HG02884 (cell line): ENCODE measurements at regions not wholly inside any gene's neighbourhood (a gene's known extent, or its start where the extent isn't known, plus 50 kb on each side); places are given as distances from the start of the nearest gene placed in this dataset.

Experiments used
- ATAC-seq: cut with Tn5 transposase; IDR thresholded peaks from one replicate; pipeline ENCODE4 v1.9.1; 2021; ENCODE audit warnings: mild to moderate bottlenecking, moderate library complexity; ENCODE audit not compliant: unreplicated experiment

DNA sequence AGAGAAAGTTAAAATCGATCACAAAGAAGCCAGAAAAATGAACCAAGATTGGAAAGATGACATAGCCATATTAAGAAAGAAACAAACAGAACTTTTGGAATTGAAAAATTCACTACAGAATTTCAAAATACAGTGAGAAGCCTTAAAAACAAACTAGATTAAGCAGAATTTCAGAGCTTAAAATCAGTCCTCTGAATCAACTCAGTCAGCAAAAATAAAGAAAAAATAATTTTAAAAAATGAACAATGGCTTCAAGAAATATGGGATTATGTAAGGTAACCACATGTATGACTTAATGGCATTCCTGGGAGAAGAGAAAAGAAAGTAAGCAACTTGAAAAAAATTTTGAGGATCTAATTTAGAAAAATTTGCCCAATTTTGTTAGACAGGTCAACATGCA, 696.2 kb downstream of the TSN start:
- ATAC-seq, result no peak

DNA sequence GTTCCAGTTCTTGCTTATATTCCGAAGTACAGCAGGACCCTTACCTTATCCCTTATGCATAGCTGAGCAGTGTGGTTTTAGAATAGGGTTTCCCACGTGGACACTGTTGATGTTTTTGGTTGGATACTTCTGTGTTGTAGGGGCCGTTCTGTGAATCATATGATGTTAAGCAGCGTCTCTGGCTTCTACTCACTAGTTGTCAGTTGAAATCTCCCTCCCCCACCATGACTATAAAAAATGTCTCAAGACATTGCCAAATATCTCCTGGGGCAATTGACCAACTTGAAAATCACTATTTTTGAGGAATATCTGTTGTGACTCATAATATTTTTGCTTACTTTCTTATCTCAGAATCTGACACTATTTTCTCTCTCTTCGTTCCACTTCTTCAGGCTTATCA, 713.7 kb downstream of the TSN start:
- ATAC-seq, result no peak

- no peak for ATAC-seq
Observed at GRCh38 chr2:122471753-122472152, 716.3 kb downstream of the TSN start.

DNA sequence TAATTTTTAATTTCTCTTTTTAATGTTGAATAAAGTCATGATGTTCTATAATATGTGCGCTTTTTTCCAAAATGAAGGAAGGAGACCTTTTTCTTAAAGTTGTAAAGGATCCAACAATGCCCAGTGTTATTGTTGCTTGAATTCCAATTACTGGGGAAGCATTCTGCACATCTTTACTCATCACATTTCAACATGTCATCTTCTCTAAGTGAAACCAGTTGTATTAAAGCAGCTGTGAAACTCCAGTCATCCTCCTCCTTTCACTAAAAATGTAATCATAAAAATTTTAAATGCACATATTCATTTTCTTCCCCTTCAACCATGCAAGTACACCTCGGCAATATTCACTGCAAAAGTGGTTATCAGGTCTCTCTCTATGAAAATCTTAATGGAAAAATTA, 722.7 kb downstream of the TSN start:
- ATAC-seq, result no peak

DNA sequence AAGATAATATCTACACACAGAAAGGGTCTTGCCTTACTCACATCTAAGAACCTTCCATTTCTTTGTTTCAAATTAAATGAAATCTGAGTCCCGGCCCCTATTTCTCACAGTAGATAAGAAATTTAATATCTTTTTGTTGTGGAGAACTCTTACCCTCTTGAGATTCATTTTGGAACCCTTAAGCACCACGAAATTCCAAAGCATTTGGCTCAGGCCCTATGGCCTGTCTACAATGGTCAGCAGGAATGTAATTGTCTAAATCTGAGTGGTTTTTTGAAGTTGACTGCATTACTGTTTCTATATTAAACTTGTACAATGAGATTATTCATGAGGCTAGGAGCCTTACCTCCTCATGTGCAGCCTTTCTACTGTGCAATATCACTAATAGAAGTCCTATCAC, 723.3 kb downstream of the TSN start:
- ATAC-seq, result no peak

GRCh38 chr2:122480501-122481243, 725.2 kb downstream of the TSN start:
- no peak for ATAC-seq

- no peak for ATAC-seq
Observed at GRCh38 chr2:122481244-122481622, 725.8 kb downstream of the TSN start.

DNA sequence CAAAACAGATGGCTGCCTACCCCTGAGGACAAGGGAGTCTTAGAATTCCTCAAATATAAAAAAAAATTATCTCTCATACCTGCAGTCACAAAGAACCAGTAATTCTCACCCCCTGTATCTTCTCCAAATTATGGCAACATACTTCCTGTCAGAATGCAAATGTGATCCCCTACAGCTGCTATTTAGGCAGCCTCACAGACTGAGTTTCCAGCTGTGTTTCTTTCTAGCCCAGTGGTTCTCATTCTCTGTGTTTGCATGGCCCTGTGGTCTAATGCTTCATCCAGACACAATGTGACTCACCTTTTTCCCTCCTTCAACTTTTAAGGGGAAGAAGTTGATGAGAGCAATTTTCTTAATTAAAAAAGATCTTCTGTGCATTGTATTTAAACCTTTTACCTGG, 726.3 kb downstream of the TSN start:
- no peak for ATAC-seq

- ATAC-seq, result no peak
Observed at GRCh38 chr2:122486086-122486485, 730.6 kb downstream of the TSN start.

- ATAC-seq, result no peak
Observed at GRCh38 chr2:122486705-122487415, 731.4 kb downstream of the TSN start.

DNA sequence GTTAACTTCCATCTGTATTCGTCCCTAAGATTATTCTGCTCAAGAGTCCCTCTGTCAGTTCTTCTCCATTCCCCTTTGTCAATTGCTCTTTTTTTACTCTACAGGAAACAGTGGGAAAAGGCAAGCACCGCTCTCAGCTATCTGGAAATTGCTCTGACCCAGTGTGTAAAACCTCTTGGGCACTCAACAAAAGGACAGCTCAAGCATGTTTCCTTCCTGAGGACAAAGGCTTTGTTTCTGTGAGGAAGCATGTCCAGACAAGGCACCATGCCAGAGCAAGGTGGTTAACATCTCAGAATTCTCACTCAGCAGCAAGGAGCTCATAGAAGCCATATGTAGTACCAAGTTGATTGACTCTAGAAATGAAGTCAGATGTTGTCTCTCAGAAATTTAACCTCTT, 735.6 kb downstream of the TSN start:
- ATAC-seq, result no peak

GRCh38 chr2:122500316-122501105, 745.1 kb downstream of the TSN start:
- no peak for ATAC-seq

GRCh38 chr2:122506620-122507019, 751.2 kb downstream of the TSN start:
- no peak for ATAC-seq

DNA sequence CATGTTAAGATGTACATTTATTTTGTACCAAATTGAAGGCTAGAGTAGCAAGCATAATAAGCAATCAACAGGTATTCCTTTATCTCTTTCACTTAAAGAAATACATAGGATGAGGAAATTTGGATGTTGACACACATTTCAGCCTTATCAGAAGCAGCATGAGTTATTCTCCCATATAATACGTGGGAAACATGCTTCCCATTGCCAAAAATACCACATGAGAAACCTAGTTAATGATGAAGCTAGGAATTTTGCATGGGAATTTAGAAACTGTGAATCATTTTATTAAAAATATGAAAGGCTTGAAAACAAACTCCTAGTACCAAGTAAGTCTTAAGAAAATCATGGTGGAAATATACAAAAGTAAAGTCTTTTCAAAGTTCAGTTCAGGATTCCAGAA, 751.8 kb downstream of the TSN start:
- no peak for ATAC-seq

DNA sequence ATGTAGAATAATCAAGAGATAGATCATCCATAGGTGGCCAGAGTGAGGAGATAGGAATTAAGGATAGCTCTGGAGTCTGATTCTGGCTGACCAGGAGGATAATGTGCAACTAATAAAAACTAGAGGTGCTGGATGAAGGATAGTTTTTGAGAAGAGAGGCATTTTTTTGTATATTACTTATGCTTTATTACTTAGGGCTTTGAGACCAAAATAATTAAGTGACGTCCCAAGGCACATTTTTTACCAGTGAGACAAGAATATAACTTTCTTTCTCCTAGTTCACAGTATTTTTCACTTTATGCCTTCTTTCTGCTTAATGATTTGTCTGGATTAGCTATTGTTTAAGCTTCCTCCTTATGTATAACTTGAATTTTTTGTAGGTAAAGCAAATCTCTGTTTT, 756.6 kb downstream of the TSN start:
- no peak for ATAC-seq

- no peak for ATAC-seq
Observed at GRCh38 chr2:122514451-122514996, 759.1 kb downstream of the TSN start.

GRCh38 chr2:122515731-122516290, 760.4 kb downstream of the TSN start:
- no peak for ATAC-seq

DNA sequence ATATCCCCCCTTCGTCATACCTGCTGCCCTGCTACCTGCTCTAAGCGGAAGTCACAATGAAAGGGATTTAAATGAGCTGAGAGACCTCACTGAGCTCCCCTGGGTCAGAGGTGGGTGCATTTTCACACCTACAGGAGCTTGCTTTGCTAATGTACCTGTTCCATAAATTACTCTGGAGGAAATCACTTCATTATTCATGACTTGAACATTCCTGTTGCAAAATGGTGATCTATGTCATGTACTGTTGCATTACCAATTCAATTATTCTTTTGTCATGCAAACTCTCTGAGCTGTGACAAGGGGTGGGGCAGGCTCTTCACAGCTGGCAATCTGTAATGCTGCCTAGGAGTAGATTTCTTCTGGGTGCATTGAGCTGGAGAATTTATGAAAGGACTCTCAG, 761.3 kb downstream of the TSN start:
- no peak for ATAC-seq

DNA sequence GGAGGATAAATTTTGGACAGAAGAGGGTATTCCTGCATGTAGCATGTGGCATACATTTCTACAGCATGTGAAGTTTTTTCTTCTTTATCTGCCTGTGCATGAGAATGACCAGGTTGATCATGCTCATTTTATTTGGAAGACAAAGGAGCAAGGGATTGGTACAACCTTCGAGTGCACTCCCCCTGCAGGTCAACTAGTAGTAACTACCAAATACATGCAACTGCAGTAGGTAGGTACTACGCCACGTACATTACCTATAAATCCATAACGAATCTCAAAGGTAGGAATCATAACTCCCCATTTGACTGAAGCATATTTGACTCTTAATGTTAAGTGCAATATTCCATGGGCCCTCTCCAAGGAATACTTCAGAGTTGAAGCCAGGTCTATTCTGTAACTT, 763.9 kb downstream of the TSN start:
- ATAC-seq, result no peak

DNA sequence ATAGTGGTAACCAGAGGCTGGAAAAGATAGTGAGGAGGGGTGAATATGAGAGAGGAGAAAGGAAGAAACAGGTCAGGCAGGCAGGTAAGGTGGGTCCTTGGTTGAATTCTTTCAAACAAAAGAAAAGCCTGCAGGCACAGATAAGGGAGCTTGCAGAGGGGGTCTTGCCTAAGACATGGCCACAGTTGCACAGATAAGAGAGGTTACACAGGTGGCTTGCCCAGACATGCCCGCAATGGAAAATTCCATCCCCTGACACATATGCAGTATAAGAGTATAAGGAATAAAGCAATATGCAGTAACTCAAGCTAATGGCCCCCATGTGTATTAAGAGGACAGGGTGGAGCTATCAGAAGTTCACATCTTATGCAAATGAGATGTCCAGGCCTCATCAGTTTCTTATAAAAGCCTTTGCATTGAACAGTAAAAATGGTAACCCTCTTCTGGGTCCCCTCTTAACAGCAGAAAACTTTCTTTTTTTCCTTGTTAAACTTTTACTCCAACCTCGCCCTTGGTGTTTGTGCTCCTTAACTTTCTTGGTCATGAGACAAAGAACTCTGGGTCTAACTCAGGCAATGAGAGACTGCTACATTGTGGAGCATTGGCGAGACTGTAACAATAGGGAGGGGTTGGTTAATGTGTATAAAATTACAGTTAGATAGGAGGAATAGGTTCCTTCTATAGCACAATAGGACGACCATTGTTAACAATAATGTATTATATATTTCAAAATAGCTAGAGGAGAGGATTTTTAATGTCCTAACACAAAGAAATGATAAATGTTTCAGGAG, 764.6 kb downstream of the TSN start:
- ATAC-seq, result no peak

GRCh38 chr2:122523143-122523542, 767.7 kb downstream of the TSN start:
- ATAC-seq, result no peak
